GM18858 (cell line): ENCODE measurements at regions not wholly inside any gene's neighbourhood (a gene's known extent, or its start where the extent isn't known, plus 50 kb on each side); places are given as distances from the start of the nearest gene placed in this dataset.
"Not testable (repeated sequence)": the region's sequence is repeated elsewhere in the genome, so short reads cannot be mapped to it uniquely, and the experiment has no call there.

ENCODE experiments used
- ATAC-seq: cut with Tn5 transposase; IDR thresholded peaks from one replicate; pipeline ENCODE4 v1.9.1; 2021; ENCODE audit not compliant: unreplicated experiment

DNA sequence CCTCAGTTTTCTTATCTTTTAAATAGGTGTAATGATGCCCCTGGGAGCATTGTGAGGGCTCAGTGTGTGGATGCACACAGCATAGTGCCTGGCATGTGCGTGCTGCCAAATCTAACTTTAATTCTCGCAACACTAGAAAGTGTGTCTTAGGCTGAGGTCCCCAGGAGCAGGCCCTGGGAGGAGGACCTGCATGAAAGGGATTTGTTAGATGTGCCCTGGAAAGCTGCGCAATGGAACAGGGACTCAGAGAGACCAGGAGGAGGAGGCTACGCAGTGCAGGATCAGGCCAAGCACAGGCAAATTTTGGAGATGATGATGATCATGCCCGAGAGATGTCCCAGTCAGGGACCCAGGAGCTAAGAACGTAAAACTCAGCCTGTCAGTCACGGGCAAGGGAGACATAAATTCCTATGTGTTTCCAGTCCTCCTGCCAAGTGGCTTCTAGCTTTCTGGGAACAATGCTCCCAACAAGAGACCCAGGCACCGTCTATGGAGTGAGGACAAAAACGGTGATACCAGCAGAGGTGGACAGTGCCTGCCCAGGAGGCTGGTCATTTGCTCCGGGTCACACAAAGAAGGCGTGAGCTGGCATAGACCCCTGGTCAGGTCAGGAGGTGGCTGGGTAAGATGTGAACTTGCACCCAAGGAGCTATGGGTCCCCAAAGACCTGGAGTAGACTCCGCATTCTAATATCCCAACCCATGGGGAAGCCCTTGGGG lies 352.2 kb upstream of the TNRC6C start:
- ATAC-seq: no peak

DNA sequence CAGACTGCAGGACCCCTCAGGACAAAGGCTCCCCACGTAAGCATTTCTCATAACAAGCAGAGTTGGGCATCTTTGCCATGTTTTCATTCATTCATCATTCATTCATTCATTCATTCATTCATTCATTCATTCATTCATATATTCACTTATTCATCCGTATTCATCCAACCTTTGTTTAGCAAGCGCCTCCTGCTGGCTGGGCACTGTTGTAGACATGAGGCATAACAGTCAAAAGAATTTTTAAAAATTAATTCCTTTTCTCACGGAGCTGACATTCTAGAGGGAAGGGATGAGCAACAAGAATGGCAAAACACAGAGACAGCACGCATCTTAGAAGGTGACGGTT lies 351.7 kb upstream of the TNRC6C start:
- ATAC-seq: no peak

DNA sequence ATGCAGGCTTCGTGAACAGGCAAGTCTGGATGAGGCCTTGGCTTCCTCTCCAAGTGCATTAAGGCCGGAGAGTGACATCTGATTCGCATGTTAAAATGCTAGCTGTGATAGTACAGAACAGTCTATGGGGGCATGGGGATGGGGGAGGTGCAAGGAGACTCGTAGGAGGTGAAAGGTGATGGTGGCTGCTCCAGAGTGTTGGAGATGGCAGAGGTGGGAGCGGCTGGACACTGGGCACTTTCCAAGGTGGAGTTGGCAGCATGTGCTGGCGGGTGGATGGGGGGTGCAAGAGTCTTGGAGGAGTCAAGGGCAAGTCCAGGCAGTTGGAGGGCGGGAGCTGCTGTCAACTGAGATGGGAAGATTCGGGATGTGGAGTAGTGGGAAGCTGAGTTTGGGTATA lies 350.9 kb upstream of the TNRC6C start:
- no peak for ATAC-seq

DNA sequence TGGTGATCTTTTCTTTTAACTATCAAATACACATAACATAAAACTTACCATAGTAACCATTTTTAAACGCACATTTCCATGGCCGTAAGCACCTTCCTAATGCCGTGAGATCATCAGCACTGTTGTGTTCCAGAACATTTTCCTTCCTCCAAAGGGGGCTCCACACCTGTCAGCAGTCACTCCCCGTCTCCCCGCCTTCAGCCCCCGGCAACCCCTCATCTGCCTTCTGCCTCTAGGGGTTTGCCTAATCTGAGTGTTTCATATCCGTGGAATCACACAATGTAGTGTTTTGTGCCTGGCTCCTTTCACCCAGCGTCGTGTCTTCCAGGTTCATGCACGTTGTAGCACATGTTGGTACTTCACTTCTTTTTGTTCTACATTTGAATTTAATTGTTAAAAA lies 350.1 kb upstream of the TNRC6C start:
- no peak for ATAC-seq

DNA sequence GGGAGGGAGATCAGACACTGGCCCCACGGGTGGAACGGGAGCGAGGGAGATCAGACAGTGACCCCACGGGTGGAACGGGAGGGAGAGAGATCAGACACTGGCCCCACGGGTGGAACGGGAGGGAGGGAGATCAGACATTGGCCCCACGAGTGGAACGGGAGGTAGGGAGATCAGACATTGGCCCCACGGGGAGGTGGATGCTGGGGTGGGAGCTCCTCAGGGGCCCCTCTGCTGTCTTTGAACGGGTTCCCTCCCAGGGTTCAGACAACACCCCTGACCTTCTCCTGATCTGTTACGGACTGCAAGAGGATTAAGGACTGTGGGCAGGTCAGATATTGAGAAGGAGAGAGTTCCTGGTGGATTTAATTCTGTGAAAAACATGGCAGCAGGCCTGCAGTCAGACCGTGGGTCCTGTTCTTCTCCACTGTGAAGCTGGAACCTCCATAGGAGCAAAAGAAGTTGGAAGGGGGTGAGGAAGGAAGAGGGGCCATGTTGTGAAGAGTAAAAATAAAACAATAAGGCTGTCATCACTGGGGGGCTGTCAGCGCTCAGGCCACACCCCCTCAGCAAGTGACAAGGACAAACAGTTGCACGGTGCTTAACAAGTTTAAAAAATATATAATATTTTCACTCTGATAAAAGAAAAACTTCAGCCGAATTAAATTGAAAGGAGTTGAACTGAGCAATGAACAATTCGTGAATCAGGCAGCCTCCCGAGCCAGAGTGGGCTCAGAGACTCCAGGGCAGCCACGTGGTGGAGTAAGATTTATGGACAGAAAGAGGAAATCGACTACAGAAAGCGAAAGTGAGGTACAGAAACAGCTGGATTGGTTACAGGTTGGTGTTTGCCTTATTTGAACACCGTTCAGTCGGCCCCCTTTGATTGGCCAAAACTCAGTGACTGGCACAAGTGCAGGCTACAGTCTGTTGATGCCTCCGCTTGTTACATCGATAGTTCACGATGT lies 348.7 kb upstream of the TNRC6C start:
- ATAC-seq: no peak

DNA sequence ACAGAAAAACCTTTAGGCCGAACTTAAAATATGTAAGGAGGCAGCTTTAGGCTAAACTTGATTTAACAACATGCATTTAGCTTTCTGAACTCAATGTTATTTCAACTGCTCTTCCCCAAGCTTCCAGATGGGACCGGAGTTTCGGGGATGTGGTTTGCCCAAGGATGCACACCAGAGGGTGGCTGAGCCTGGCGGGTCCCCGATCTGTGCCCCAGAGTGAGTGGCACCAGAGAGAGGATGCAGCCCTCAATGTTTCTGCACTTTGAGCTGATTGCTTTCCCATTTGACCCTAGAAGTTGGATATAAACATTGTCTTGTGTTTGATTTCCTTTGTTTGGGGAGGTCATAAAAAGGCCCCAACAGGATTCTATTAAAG lies 348.0 kb upstream of the TNRC6C start:
- no peak for ATAC-seq

DNA sequence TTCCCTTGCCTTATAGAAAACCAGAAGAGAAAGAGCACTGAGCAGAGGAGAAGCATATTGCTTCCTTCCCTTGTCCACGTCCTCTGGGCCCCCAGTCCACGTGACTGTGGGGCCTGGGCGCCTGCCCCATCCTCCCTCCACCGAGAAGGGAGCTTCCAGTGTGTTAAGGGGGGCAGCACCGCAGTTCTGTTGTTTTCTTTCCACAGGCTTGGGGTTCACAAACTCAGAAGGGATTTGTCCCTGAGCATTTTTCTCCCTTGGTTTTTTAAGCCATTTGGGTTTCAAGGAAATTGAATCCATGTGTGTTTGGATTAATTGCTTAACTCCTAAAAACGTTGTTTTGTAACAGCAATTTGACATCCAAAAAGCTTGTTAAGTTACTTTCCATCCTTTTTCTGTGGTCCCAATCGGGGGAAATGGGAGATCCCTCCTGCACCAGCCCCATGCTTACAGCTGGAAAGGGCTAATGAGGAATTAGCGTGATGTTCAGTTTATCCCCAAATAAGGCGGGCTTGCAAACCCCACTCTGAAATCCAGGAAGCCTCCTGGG lies 347.5 kb upstream of the TNRC6C start:
- ATAC-seq: no peak

DNA sequence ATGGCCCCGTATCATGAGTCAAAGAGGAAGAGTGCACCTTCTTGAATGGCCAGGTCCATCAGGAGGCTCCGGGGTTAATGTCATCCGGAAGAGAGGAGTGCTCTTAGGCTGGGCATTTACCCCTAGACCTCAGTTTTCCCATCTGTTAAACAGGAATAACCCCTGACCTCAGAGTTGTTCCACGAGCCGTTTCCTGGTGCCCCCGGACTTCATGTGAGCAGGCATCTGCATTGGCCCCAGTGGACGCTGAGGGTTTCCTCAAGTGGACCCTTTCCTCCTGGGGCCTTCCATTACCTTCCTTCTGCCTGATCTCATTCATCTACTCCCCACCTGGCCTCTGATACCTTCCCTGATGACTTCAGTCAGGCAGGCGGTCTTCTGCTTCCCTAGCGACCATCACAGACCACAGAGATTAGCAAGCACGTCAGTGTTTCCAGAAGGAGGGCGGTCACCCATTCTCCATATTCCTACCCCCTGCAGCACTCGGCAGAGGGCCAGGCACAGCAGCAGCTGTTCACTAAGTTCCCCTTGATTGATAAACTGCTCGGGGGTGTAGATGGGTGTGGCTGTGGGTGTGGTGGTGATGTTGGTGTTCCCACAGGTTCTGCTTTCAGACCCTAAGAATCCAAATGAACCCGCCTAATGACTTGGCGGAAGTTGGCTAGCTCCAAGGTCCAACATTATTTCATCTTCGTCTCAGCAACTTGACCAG lies 346.6 kb upstream of the TNRC6C start:
- ATAC-seq: no peak

DNA sequence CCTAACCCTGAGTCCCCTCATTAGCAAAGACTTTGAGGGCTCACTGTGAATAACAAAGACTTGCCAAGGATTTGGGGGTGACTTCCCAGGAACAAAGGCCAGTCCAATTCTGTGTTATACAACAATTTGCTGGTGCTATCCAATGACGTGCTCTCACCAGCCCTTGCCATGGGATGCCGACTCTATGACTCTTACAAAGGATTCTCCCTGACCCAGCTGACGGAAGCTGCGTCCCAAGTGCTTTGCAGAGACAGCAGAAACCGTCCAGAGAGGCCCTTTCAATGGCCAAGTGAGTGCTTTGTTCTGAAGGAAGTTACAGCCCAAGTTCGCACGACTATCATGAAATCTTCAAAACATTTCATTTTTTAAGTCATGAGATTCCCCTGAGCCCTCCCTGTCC lies 345.3 kb upstream of the TNRC6C start:
- ATAC-seq: no peak

DNA sequence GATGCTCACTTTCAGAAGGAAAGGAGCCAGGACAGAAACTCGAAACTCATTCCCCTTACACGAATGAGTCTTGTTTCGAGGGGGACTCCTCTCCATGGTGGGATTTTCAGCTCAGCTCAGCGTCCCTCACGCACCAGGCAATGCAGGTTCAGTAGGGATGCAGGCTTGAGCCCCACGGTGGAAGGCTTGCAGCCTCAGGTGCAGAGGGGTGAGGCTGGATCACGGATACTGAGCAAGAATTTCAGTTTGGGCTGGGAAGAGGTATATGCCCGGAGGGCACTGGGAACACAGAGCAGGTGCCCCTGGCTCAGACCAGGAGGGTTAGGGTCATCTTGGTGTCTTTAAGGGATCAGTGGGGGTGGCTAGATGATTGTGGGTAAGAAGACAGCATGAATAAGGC lies 344.9 kb upstream of the TNRC6C start:
- no peak for ATAC-seq

DNA sequence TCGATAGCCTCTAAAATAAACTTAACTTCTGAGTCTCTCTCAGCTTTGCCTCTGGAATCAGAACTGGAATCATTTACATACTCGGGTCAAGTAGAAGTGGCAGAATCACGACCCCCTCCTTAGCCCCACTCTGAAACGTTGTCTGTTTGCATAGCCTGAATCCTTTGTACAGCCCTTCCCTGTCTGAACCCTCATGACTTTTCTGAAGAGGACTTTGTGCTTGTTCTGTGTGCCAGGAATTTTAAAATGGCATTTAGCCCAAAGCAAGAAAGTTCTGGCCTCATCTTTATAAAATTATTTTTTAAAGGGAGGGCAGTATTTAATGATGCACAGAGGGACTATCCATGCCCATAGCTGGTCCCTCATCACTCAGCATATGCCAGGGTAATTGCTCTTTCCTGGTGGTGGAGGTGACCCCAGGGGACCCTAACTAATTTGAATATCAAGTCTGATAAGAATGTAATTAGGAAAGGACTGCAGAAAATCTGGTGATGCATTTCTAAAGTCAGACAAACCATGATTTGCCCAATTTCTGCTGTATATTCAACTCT lies 342.7 kb upstream of the TNRC6C start:
- no peak for ATAC-seq

DNA sequence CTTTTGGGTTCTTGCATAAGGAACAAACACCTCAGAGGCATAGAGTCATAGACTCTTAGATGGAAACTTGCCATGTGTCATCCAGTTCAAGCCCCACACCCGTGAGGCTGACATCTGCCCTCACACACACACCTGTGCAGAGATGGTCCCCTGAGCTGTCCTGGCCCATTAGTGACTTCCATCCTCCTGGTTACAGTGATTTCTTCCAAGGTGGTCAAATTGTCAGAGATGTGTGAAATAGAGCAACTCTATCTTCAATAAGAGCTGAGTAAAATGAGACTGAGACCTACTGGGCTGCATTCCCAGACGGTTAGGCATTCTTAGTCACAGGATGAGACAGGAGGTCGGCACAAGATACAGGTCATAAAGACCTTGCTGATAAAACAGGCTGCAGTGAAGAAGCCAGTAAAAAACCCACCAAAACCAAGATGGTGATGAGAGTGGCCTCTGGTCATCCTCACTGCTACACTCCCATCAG lies 342.2 kb upstream of the TNRC6C start:
- ATAC-seq: no peak

DNA sequence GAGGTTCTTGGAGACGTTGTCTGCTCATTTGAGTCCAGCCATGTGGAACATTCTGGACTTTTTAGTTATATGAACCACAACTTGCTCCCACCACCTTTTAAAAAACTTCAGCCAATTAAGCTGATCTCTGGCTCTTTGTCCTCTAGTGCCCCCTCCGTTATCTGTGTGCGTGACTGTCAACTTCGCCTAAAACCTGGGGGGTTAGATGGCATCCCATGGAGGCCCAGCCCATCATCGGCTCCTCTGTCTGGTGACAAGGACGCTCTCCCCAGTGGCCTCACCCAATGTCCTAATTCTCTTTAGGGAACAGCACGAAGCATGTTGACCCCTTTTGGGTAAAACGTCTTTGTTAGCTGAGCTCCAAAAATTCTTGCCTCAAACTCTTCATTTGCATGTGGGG lies 341.0 kb upstream of the TNRC6C start:
- ATAC-seq: no peak

DNA sequence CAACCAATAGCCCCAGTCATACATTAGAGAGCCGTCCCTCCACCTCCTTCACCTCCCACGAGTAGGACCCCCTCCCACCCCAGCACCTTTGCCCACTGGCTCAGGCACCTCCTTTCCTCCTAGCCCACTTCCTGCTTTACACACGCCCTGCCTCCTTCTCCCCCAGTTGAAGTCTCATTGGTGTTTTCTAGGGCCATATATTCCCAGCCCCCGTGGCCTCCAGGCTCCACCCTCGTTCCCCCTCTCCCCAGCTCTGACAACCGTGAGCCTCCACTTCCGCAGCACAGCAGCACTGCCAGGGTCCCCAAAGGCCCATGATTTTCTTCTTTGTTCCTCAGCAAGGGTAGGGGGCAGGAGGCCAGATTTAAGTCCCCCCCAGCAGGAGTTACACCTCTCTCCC lies 340.3 kb upstream of the TNRC6C start:
- ATAC-seq: no peak

DNA sequence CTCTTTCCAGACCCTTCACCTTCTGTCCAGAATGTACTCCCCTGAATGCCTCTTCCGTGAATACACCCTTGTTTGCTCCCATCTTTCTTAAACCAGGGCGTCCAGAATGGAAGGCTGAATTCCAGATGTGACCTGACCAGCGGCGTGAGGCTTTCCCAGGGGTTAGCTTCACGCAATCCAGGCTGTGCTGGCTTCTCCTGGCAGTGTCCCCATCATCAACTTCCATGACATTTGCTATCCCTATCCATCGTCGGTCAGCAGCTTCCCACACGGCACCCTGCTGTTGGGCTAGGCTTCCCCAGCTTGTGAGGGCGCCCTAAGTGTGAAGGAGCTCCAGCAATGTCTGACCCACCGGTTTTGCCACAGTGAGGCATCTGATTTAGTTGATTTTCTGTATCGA lies 339.8 kb upstream of the TNRC6C start:
- ATAC-seq: no peak

DNA sequence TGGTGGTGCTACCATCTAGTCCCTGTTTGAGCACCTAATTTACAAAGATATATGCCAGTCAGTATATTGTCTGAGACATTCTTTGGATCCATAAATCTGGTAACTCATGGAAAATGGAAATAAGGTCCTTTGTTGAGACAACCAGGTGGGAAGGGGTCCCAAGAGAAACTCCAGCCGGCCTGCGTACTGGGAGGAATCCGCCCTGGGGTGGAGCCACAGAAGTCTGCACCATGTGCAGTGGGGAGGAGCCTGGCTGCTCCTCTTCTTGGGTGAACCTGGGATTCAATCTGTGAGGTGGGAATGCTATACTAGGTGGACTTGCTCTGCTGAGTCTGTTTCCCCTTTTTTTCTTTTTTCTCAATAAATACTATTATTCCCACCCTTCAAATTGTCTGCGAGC lies 339.2 kb upstream of the TNRC6C start:
- ATAC-seq: no peak

DNA sequence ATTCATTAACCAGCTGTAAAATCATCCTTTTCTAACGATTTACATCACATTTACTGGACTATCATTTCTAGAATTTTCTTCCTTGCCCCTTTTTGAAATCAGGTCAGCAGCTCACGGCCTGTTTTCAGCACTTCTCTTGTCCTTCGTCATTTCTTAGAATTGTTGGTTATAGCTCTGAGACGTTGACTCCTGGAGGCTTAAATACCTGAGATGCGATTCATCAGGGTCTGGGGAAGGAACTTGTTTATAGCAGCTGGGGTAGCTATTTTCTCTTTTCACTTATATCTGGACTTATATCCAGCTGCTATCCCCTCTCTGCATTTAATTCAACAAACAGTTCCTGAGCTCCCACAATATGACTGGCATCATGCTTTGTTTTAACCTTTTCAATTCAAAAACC lies 338.7 kb upstream of the TNRC6C start:
- no peak for ATAC-seq

DNA sequence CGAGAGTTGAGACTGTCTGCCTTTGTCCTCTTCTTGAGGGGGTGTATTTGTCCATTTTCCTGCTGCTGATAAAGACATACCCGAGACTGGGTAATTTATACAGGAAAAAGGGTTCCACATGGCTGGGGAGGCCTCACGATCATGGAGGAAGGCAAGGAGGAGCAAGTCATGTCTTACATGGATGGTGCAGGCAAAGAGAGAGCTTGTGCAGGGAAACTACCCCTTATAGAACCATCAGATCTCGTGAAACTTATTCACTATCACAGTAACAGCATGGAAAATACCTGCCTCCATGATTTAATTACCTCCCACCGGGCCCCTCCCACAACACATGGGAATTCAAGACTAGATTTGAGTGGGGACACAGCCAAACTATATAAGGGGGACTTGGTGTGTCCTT lies 338.2 kb upstream of the TNRC6C start:
- ATAC-seq: no peak

DNA sequence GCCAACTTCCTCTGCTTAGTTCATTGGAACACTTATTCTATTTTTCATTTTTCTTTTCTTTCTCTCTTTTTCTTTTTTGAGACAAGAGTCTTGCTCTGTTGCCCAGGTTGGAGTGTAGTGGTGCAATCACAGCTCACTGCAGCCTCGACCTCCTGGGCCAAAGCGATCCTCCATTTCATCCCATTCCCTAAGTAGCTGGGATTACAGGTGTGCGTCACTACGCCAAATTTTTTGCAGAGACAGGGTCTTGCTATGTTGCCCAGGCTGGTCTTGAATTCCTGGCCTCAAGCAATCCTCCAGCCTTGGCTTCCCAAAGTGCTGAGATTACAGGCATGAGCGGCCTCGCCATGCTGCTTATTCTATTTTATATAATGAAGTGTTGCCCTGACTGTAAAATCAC lies 336.4 kb upstream of the TNRC6C start:
- ATAC-seq: not testable (repeated sequence)

DNA sequence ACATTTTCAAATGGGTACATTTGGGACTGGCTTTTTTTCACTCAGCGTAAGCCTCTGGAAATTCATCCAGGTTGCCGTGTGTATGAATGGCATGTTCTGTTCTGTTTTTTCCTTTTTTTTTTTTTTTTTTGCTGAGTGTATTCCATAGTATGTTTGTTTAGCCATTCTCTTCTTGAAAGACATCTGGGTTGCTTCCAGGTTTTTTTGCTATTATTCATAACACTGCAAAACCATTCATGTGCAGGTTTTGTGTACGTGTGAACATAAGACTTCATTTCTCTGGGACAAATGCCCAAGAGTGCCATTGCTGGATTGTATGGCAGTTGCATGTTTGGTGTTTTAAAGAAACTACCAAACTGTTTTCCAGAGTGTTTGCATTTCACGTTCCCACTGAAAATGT lies 335.9 kb upstream of the TNRC6C start:
- ATAC-seq: no peak

DNA sequence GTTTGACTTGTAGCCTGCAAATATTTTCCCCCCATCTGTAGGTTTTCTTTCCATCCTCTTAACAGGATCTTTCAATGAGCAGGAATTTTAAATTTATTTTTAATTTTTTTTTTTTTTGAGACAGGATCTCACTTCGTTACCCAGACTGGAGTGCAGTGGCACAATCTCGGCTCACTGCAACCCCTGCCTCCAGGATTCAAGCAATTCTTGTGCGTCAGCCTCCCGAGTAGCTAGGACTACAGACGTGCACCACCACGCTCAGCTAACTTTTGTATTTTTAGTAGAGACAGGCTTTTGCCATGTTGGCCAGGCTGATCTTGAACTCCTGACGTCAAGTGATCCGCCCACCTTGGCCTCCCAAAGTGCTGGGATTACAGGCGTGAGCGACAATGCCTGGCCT lies 335.2 kb upstream of the TNRC6C start:
- ATAC-seq: not testable (repeated sequence)
